Immature natural killer cell (primary cell): ENCODE measurements at regions not wholly inside any gene's neighbourhood (a gene's known extent, or its start where the extent isn't known, plus 50 kb on each side); places are given as distances from the start of the nearest gene placed in this dataset.

Experiments used
- DNase-seq, 3 donors: peaks; one replicate each; pipeline ENCODE4 v3.0.0; 2022; ENCODE audit warnings: mixed read lengths in 1 of 3
- H3K27ac Mint-ChIP-seq, 6 donors: one replicate each; pipeline ENCODE4 v1.8.0; 2020; ENCODE audit warnings: mixed read lengths in 6 of 6, mild to moderate bottlenecking in 5 of 6, inconsistent platforms in 4 of 6, moderate library complexity in 3 of 6
- H3K27me3 Mint-ChIP-seq, 3 donors: one replicate each; pipeline ENCODE4 v1.8.0; 2020 to 2021; ENCODE audit warnings: low read depth in 3 of 3, mild to moderate bottlenecking in 3 of 3, mixed read lengths in 3 of 3, moderate library complexity in 3 of 3, inconsistent platforms in 1 of 3
- H3K36me3 Mint-ChIP-seq, 3 donors: one replicate each; pipeline ENCODE4 v1.8.0; 2020; ENCODE audit warnings: mixed read lengths in 3 of 3, inconsistent platforms in 2 of 3, mild to moderate bottlenecking in 2 of 3
- H3K4me1 Mint-ChIP-seq, 2 donors: one replicate each; pipeline ENCODE4 v1.8.0; 2020; ENCODE audit warnings: inconsistent platforms in 2 of 2, mild to moderate bottlenecking in 2 of 2, mixed read lengths in 2 of 2, moderate library complexity in 1 of 2
- H3K4me3 Mint-ChIP-seq, 5 donors: one replicate each; pipeline ENCODE4 v1.8.0; 2020; ENCODE audit warnings: mild to moderate bottlenecking in 5 of 5, mixed read lengths in 5 of 5, inconsistent platforms in 3 of 5, moderate library complexity in 3 of 5
- H3K9me3 Mint-ChIP-seq, 6 donors: one replicate each; pipeline ENCODE4 v1.8.0; 2020; ENCODE audit warnings: mild to moderate bottlenecking in 6 of 6, mixed read lengths in 6 of 6, inconsistent platforms in 4 of 6, moderate library complexity in 3 of 6

GRCh38 chr4:107122736-107123135 is 86.6 kb upstream of the DKK2 start:
- no peaks in the 10 kb centered on the region for H3K36me3 Mint-ChIP-seq
- no peak for DNase-seq
- H3K27me3 Mint-ChIP-seq, result peaks cover 0 to 2% (median 0%) of the 10 kb centered on the region in 3 donors
- H3K27ac Mint-ChIP-seq, result no peak overlapping the region
- H3K4me1 Mint-ChIP-seq, result no peaks in the 10 kb centered on the region
- H3K4me3 Mint-ChIP-seq, result no peak overlapping the region
- H3K9me3 Mint-ChIP-seq, result peaks cover 3 to 11% (median 7%) of the 10 kb centered on the region in 6 donors

GRCh38 chr4:107120661-107121060 is 84.5 kb upstream of the DKK2 start:
- Mint-ChIP-seq H3K27ac (no peak overlapping the region), H3K9me3 (peaks cover 0 to 10% (median 3%) of the 10 kb centered on the region in 6 donors), H3K36me3 (no peaks in the 10 kb centered on the region), H3K4me3 (no peak overlapping the region), H3K4me1 (no peaks in the 10 kb centered on the region), H3K27me3 (peaks cover 0 to 2% (median 0%) of the 10 kb centered on the region in 3 donors)
- no peak for DNase-seq

- Mint-ChIP-seq H3K27me3 (no peaks in the 10 kb centered on the region), H3K4me1 (no peaks in the 10 kb centered on the region), H3K27ac (no peak overlapping the region)
Observed at GRCh38 chr4:107117726-107118125, 81.6 kb upstream of the DKK2 start.

GRCh38 chr4:107115185-107115847 is 79.2 kb upstream of the DKK2 start:
- Mint-ChIP-seq H3K27ac (no peak overlapping the region), H3K4me1 (no peaks in the 10 kb centered on the region), H3K27me3 (peaks cover 0 to 2% (median 0%) of the 10 kb centered on the region in 3 donors), H3K4me3 (no peak overlapping the region), H3K36me3 (no peaks in the 10 kb centered on the region), H3K9me3 (peaks cover 0 to 10% (median 6%) of the 10 kb centered on the region in 6 donors)
- no peak for DNase-seq

More at GRCh38 chr4:107117726-107118125, 81.6 kb upstream of the DKK2 start:
- Mint-ChIP-seq H3K9me3 (peaks cover 0 to 7% (median 3%) of the 10 kb centered on the region in 6 donors), H3K36me3 (no peaks in the 10 kb centered on the region), H3K4me3 (no peak overlapping the region)
- no peak for DNase-seq

- DNase-seq, result no peak
- Mint-ChIP-seq H3K36me3 (no peaks in the 10 kb centered on the region), H3K27ac (no peak overlapping the region), H3K4me3 (no peak overlapping the region), H3K27me3 (peaks cover 0 to 2% (median 0%) of the 10 kb centered on the region in 3 donors), H3K9me3 (peaks cover 0 to 10% (median 5%) of the 10 kb centered on the region in 6 donors), H3K4me1 (no peaks in the 10 kb centered on the region)
Observed at GRCh38 chr4:107114059-107114458, 77.9 kb upstream of the DKK2 start.

GRCh38 chr4:107098401-107098800 is 62.3 kb upstream of the DKK2 start:
- H3K4me1 Mint-ChIP-seq, result no peaks in the 10 kb centered on the region
- no peak overlapping the region for H3K27ac Mint-ChIP-seq
- no peaks in the 10 kb centered on the region for H3K27me3 Mint-ChIP-seq
- no peak for DNase-seq
- no peak overlapping the region for H3K4me3 Mint-ChIP-seq
- peaks cover 5 to 21% (median 12%) of the 10 kb centered on the region in 6 donors for H3K9me3 Mint-ChIP-seq
- no peaks in the 10 kb centered on the region for H3K36me3 Mint-ChIP-seq

- Mint-ChIP-seq H3K9me3 (peaks cover 5 to 21% (median 11%) of the 10 kb centered on the region in 6 donors), H3K27ac (no peak overlapping the region), H3K36me3 (no peaks in the 10 kb centered on the region), H3K4me1 (no peaks in the 10 kb centered on the region), H3K4me3 (no peak overlapping the region), H3K27me3 (no peaks in the 10 kb centered on the region)
- DNase-seq, result no peak
Observed at GRCh38 chr4:107094976-107095375, 58.9 kb upstream of the DKK2 start.

- H3K36me3 Mint-ChIP-seq, result no peaks in the 10 kb centered on the region
- no peak overlapping the region for H3K4me3 Mint-ChIP-seq
- DNase-seq, result no peak
- H3K4me1 Mint-ChIP-seq, result no peaks in the 10 kb centered on the region
- H3K27ac Mint-ChIP-seq, result no peak overlapping the region
- peaks cover 5 to 23% (median 14%) of the 10 kb centered on the region in 6 donors for H3K9me3 Mint-ChIP-seq
- H3K27me3 Mint-ChIP-seq, result peaks cover 0 to 3% (median 0%) of the 10 kb centered on the region in 3 donors
Observed at GRCh38 chr4:107094332-107094731, 58.2 kb upstream of the DKK2 start.
